ENCODE measurements at regions not wholly inside any gene's neighbourhood (a gene's known extent, or its start where the extent isn't known, plus 50 kb on each side); places are given as distances from the start of the nearest gene placed in this dataset.

DNA sequence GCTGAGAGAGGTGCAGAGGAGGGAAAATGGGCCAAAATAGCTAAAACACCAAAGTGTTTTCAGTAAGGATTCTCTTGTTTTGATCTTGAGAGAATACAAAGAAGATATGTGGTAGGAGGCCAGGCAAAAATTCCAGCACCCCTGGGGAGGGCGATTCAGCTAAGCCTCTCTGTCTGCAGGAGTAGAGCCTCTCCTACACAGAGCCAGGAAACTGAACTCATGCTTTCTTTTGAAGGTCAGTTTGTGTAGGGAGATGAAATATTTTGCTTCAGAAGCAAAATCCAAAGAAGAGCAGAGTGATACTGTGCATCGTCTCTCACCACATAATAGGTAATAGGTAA lies 565.0 kb downstream of the FGF9 start:
- TF ChIP-seq, protein P1, sequence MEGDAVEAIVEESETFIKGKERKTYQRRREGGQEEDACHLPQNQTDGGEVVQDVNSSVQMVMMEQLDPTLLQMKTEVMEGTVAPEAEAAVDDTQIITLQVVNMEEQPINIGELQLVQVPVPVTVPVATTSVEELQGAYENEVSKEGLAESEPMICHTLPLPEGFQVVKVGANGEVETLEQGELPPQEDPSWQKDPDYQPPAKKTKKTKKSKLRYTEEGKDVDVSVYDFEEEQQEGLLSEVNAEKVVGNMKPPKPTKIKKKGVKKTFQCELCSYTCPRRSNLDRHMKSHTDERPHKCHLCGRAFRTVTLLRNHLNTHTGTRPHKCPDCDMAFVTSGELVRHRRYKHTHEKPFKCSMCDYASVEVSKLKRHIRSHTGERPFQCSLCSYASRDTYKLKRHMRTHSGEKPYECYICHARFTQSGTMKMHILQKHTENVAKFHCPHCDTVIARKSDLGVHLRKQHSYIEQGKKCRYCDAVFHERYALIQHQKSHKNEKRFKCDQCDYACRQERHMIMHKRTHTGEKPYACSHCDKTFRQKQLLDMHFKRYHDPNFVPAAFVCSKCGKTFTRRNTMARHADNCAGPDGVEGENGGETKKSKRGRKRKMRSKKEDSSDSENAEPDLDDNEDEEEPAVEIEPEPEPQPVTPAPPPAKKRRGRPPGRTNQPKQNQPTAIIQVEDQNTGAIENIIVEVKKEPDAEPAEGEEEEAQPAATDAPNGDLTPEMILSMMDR (IDR thresholded peaks at IDR 0.05), result no peak
- no peak for TF ChIP-seq ZFX (IDR thresholded peaks at IDR 0.05; ENCODE audit: borderline replicate concordance)
- no peak overlapping the region for H3K27ac ChIP-seq

DNA sequence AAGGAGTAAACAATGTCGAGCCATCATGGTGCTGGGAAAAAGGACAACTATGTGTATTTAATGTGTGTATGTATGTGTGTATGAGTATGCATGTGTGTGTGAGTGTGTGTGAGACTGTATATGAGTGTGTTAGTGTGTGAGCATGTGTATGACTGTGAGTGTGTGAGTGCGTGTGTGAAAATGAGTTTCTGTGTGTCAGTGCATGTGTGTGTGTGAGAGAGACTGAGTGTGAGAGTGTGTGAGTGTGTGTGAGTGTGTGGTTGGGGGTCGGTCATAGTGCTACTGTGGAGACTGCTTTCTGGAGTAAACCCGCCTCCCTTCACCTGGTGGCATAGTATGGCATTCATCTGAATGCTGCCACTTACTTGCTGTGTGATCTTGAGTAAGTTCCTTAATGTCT lies 567.4 kb downstream of the FGF9 start:
- TF ChIP-seq, protein P1 (IDR thresholded peaks at IDR 0.05), result no peak
- no peak for TF ChIP-seq ZFX (IDR thresholded peaks at IDR 0.05; ENCODE audit: borderline replicate concordance)
- H3K27ac ChIP-seq, result no peak overlapping the region

DNA sequence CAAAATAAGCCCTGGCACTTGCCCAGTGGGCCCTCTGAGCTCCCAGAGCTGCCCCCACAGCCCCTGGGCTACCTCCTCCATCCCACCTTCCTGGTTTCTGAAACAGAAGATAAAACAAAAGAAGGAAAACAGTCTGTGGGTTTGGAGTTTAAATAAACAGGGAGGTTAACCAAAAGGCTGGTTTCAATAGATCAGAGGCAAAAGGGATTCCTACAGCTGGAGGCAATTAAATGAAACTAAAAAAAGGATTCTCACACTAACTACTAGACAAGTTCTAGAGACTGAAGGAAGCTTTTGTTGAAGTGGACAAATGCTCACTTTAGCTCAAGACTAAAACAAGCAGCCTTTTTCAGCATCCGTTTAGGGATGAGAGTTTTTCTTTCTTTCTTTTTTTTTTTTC lies 569.8 kb downstream of the FGF9 start:
- no peak for TF ChIP-seq ZFX (IDR thresholded peaks at IDR 0.05; ENCODE audit: borderline replicate concordance)
- TF ChIP-seq, protein P1 (IDR thresholded peaks at IDR 0.05), result no peak
- H3K27ac ChIP-seq, result no peak overlapping the region

DNA sequence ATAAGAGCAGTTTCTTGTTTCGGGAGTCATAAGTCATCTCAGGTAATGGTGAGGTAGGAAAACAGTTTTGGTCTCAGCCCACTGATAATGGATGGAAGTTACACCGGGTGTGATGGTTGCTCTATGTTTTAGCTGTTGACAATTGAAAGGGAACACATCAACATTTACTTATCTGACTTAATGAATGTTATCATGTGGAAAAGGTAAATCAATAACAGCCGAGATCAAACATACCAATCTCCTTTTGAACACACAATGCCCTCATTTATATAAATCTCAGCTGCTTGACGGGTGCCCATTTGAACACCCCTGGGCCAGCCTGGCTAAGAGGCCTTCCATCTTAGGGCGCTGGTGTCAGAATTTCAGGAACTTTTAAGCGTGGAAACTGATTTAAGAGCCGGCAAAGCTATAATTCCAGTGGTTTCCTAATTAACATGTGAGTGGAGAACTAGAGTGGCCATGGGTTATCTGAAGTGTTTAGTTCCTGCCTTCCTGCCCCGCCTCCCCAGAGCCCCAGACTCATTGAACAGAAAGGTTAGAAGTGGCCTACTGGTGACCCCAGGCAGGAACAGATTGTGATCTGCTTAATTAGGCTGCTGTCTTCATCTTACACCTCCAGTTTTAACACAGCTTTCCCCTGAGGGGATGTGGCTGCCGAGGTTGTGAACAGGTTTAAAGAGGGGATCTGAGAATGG lies 572.7 kb downstream of the FGF9 start:
- H3K27ac ChIP-seq, result no peak overlapping the region
- TF ChIP-seq, protein P1 (IDR thresholded peaks at IDR 0.05), result no peak
- TF ChIP-seq ZFX (IDR thresholded peaks at IDR 0.05; ENCODE audit: borderline replicate concordance), result no peak

DNA sequence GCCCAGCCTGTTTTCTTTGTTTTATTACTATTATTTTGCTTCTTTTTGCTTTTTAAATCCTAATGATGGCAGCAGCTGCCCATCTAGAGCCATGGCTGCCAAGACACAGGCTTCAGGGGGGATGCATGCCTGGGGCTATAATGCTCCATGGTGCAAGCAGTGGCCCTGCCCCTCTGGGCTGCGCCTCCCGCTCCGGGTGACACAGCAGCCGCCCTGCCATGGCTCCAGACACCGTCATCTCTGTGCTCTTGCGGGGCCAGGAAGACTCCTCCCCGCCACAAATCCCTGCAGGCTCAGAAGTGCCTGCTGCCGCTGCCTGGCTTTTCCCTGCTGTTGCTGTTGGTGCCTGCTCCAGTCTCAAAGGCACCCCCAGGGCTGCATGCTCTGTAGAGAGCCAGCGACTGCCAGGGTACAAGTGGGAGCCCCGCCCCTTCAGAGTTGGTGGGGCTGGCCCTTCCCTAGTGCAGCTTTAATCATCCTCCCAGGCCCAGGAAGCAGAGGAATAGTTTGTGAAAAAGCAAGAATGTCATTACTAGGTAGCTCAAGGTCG lies 581.5 kb downstream of the FGF9 start:
- no peak overlapping the region for H3K27ac ChIP-seq
- TF ChIP-seq, protein P1 (IDR thresholded peaks at IDR 0.05), result no peak
- no peak for TF ChIP-seq ZFX (IDR thresholded peaks at IDR 0.05; ENCODE audit: borderline replicate concordance)

DNA sequence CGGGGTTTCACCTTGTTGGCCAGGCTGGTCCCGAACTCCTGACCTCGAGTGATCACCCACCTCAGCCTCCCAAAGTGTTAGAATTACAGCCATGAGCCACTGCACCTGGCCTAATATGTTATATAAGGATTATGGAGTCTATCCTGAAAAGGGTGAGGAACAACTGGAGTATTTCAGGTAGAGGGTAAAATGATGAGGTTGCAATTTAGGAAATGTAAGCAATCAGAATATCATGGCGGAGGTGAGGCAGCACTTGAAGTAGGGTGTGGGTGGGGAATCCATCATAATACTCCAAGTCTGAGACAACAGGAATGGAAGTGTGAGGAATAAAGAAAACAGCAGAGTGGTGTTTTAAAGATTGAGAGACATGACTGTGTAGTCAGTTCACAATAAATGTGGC lies 582.2 kb downstream of the FGF9 start:
- TF ChIP-seq, protein P1 (IDR thresholded peaks at IDR 0.05), result no peak
- no peak for TF ChIP-seq ZFX (IDR thresholded peaks at IDR 0.05; ENCODE audit: borderline replicate concordance)
- H3K27ac ChIP-seq, result no peak overlapping the region

DNA sequence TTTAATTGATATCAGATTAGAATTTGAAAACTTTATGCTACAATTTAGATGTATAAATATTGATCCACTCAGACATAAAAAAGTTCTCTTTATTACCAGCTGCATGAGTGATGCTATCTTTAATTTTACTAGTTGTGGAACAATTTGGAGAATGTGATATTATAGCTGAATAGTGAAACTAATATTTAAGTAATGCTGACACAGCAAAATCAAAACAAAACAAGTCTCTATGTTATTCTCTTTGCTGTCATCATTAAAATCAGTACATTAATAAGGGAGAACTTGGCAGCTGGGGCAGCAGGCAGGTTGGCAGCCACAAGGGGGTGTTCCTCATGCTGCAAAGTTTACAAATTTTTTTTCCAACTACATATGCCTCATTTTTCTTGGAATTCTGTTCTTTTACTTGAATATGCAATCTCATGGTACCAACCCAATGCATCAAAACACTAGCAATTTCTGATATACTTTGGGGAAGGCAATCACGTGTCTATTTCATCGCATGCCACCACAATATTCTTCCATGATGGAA lies 585.3 kb downstream of the FGF9 start:
- TF ChIP-seq, protein P1 (IDR thresholded peaks at IDR 0.05), result no peak
- TF ChIP-seq ZFX (IDR thresholded peaks at IDR 0.05; ENCODE audit: borderline replicate concordance), result no peak
- H3K27ac ChIP-seq, result no peak overlapping the region

All from 22Rv1 (cell line).